Smooth muscle cell (in vitro differentiated cells): ENCODE measurements at regions not wholly inside any gene's neighbourhood (a gene's known extent, or its start where the extent isn't known, plus 50 kb on each side); places are given as distances from the start of the nearest gene placed in this dataset.
A peak's percentile ranks its signal among the peaks of the same experiment; 100 is the strongest.
"Not testable (repeated sequence)": the region's sequence is repeated elsewhere in the genome, so short reads cannot be mapped to it uniquely, and the experiment has no call there.

Experiments used
- DNase-seq: peaks from one replicate; lab custom pipeline; 2025; ENCODE audit not compliant: unreplicated experiment; lab: John Stamatoyannopoulos, UW
- H2AFZ ChIP-seq: fragments of 200-600 bp; sonication (generic); 2 replicates; pipeline ENCODE4 v1.6.0; 2016; ENCODE audit warnings: antibody characterized with exemption, low read depth, mild to moderate bottlenecking
- H3F3A ChIP-seq: fragments of 200-600 bp; sonication (generic); 2 replicates; pipeline ENCODE4 v1.6.0; 2017; ENCODE audit warnings: antibody characterized with exemption, low read depth
- H3K27ac ChIP-seq: fragments of 200-600 bp; sonication (generic); 2 replicates; pipeline ENCODE4 v1.5.1; 2016; ENCODE audit warnings: low read depth, mild to moderate bottlenecking
- H3K27me3 ChIP-seq: fragments of 200-600 bp; sonication (generic); 2 replicates; pipeline ENCODE4 v1.6.1; 2016; ENCODE audit warnings: low read depth, mild to moderate bottlenecking
- H3K36me3 ChIP-seq: fragments of 200-600 bp; sonication (generic); 2 replicates; pipeline ENCODE4 v1.5.1; 2016; ENCODE audit warnings: low read depth
- H3K4me1 ChIP-seq: fragments of 200-600 bp; sonication (generic); 2 replicates; pipeline ENCODE4 v1.5.1; 2016; ENCODE audit warnings: low read depth
- H3K4me2 ChIP-seq: fragments of 200-600 bp; sonication (generic); 2 replicates; pipeline ENCODE4 v1.6.0; 2016; ENCODE audit warnings: mild to moderate bottlenecking
- H3K4me3 ChIP-seq: fragments of 200-600 bp; sonication (generic); 2 replicates; pipeline ENCODE4 v1.5.1; 2016; ENCODE audit warnings: mild to moderate bottlenecking
- H3K79me2 ChIP-seq: fragments of 200-600 bp; sonication (generic); 2 replicates; pipeline ENCODE4 v1.6.0; 2016; ENCODE audit warnings: low read depth, mild to moderate bottlenecking
- H3K9ac ChIP-seq: fragments of 200-600 bp; sonication (generic); 2 replicates; pipeline ENCODE4 v1.6.0; 2016; ENCODE audit warnings: low read depth
- H3K9me3 ChIP-seq: fragments of 200-600 bp; sonication (generic); replicated peaks from 2 replicates; pipeline ENCODE4 v1.5.1; 2016; ENCODE audit warnings: low read depth
- H4K20me1 ChIP-seq: fragments of 200-600 bp; sonication (generic); 2 replicates; pipeline ENCODE4 v1.6.0; 2016; ENCODE audit warnings: low read depth
- WGBS: methylation state at CpG from one replicate; pipeline ENCODE4 v1.1.7; 2016; ENCODE audit warnings: low lambda C conversion rate; 5-methylcytosine and 5-hydroxymethylcytosine counted together
- TF ChIP-seq, protein P1 (sequence below): fragments of 200-600 bp; sonication (generic); IDR thresholded peaks from 2 replicates; pipeline ENCODE4 v1.5.1; 2017; ENCODE audit warnings: borderline replicate concordance, mild to moderate bottlenecking, antibody characterized with exemption; ENCODE audit not compliant: insufficient read depth, poor library complexity, severe bottlenecking

DNA sequence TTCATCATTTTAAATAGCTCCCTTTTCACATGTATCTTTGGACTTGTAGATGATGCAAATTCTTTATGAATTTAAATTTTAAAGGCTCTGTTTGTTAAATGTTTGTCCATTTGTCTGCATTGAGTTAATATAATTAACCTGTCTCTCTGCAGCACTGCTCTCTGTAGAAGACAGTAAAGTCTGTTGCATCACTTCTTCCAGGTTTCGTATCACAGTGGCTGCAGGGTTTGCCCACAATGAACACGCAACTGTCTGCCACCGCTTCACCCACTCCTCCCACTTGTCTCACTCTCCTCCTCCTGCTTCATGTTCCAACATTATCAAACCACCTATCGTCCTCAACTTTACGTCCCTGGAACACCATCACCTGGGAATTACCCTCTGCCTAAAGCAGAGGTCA, 231.3 kb upstream of the SLC30A5 start:
- Histone ChIP-seq H3K9me3 (no peaks in the 10 kb centered on the region), H3F3A (no peaks in the 10 kb centered on the region), H2AFZ (no peak overlapping the region), H3K36me3 (no peaks in the 10 kb centered on the region), H3K4me2 (no peak overlapping the region), H4K20me1 (no peaks in the 10 kb centered on the region), H3K79me2 (no peaks in the 10 kb centered on the region), H3K4me1 (no peaks in the 10 kb centered on the region), H3K27ac (no peak overlapping the region), H3K4me3 (no peak overlapping the region), H3K27me3 (no peaks in the 10 kb centered on the region), H3K9ac (no peak overlapping the region)
- TF ChIP-seq, protein P1, sequence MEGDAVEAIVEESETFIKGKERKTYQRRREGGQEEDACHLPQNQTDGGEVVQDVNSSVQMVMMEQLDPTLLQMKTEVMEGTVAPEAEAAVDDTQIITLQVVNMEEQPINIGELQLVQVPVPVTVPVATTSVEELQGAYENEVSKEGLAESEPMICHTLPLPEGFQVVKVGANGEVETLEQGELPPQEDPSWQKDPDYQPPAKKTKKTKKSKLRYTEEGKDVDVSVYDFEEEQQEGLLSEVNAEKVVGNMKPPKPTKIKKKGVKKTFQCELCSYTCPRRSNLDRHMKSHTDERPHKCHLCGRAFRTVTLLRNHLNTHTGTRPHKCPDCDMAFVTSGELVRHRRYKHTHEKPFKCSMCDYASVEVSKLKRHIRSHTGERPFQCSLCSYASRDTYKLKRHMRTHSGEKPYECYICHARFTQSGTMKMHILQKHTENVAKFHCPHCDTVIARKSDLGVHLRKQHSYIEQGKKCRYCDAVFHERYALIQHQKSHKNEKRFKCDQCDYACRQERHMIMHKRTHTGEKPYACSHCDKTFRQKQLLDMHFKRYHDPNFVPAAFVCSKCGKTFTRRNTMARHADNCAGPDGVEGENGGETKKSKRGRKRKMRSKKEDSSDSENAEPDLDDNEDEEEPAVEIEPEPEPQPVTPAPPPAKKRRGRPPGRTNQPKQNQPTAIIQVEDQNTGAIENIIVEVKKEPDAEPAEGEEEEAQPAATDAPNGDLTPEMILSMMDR, result no peak
- 96% methylated on average over 5 of the region's 5 CpGs for WGBS
- no peak for DNase-seq

DNA sequence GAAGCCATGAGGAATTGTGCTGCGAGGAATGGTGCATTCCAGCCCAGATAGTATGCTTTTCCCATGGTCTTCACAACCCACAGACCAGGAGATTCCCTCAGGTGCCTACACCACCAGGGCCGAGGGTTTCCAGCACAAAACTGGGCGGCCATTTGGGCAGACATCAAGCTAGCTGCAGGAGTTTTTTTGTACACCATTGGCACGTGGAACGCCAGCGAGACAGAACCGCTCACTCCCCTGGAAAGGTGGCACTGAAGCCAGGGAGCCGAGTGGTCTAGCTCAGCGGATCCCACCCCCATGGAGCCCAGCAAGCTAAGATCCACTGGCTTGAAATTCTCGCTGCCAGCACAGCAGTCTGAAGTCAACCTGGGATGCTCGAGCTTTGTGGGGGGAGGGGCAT, 228.6 kb upstream of the SLC30A5 start:
- not testable (repeated sequence) for H3K27ac ChIP-seq, DNase-seq, H3K4me2 ChIP-seq, H3K4me1 ChIP-seq, H3F3A ChIP-seq, H3K9ac ChIP-seq, H3K9me3 ChIP-seq, H4K20me1 ChIP-seq, H3K36me3 ChIP-seq, H3K79me2 ChIP-seq, H3K4me3 ChIP-seq, H3K27me3 ChIP-seq, H2AFZ ChIP-seq
- WGBS, result 96% methylated on average over 11 of the region's 11 CpGs

DNA sequence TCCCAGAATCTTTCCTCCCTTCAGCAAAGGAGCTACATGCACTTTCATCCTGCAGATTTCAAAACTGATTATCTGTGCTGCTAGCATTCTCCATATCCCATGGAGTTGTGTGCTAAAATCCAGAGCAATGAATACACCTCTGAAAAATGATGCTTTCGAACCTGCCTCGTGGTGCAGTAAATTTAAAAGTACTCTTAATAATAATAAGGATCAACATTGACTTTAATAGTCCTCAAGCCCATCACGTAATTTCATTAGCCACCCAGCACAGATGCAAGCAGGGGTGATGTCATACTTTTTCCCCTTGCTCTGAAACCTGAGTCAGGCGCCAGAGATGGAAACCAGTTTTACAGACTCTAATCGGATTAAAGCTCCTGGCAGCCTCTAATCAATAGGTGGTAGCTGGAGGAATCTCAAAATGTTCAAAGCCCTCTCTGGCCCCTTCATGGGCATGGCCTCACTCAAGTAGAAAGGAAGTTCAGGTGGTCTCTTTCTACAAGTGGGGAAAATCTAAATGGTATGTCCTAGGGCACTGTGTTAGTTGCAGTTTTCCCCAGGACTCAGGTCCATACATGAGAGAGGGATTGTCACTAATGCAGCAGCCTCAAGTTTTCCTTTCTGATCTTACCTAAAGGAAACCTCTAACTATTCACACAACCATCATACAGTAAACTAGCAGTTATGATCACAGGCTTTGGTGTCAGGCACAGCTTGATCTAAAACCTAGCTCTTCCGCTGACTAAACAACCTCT, 221.6 kb upstream of the SLC30A5 start:
- no peaks in the 10 kb centered on the region for H3K36me3 ChIP-seq
- H2AFZ ChIP-seq, result peak overlapping the region; percentile 31
- H3K27me3 ChIP-seq, result no peaks in the 10 kb centered on the region
- no peaks in the 10 kb centered on the region for H3K9me3 ChIP-seq
- H3K4me2 ChIP-seq, result peak overlapping the region; percentile 24
- no peak overlapping the region for H3K4me3 ChIP-seq
- WGBS, result 39% methylated on average over 6 of the region's 6 CpGs
- H3K9ac ChIP-seq, result no peak overlapping the region
- TF ChIP-seq, protein P1, result no peak
- no peak for DNase-seq
- no peaks in the 10 kb centered on the region for H3F3A ChIP-seq
- H3K4me1 ChIP-seq, result no peaks in the 10 kb centered on the region
- no peak overlapping the region for H3K27ac ChIP-seq
- H4K20me1 ChIP-seq, result no peaks in the 10 kb centered on the region
- H3K79me2 ChIP-seq, result no peaks in the 10 kb centered on the region

DNA sequence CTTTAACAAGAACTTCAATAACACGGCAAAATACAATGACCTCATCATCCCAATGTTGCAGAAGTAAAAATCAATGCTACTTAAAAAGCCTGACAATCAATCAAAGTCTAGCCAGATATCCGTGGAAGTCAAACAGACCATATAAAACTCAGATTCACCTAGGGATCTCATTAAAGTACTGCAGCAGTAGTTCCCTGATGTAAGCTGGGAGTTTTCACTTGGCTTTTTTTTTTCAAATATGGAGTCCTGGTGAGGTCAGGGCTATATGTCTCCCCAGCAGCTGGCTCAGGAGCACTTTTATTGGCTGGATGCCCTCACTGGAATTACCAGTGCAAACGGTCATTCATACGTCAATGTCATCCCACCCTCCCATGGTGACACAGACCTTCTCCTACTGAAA, 220.6 kb upstream of the SLC30A5 start:
- no peak for DNase-seq
- WGBS, result 79% methylated on average over 4 of the region's 4 CpGs
- no peaks in the 10 kb centered on the region for H3K9me3 ChIP-seq
- H3K27ac ChIP-seq, result no peak overlapping the region
- no peaks in the 10 kb centered on the region for H3K27me3 ChIP-seq
- TF ChIP-seq, protein P1, result no peak
- no peak overlapping the region for H3K4me2 ChIP-seq
- H3F3A ChIP-seq, result no peaks in the 10 kb centered on the region
- H4K20me1 ChIP-seq, result no peaks in the 10 kb centered on the region
- no peak overlapping the region for H2AFZ ChIP-seq
- H3K4me3 ChIP-seq, result no peak overlapping the region
- H3K4me1 ChIP-seq, result no peaks in the 10 kb centered on the region
- no peaks in the 10 kb centered on the region for H3K79me2 ChIP-seq
- no peak overlapping the region for H3K9ac ChIP-seq
- no peaks in the 10 kb centered on the region for H3K36me3 ChIP-seq
